GM13976 (cell line): ENCODE measurements at regions not wholly inside any gene's neighbourhood (a gene's known extent, or its start where the extent isn't known, plus 50 kb on each side); places are given as distances from the start of the nearest gene placed in this dataset.

Source experiments
- DNase-seq: peaks from one replicate; pipeline ENCODE4 v3.0.0; 2012; ENCODE audit warnings: low spot score
- CTCF ChIP-seq: IDR thresholded peaks from 2 replicates; pipeline ENCODE4 v1.5.1; 2012; ENCODE audit warnings: borderline replicate concordance, mild to moderate bottlenecking; ENCODE audit not compliant: insufficient read depth; ENCODE audit errors: extremely low read depth, missing control alignments, control extremely low read depth
- in situ Hi-C: fragments of 300-500 bp; cut with MboI; formaldehyde crosslinking; loops from one replicate; pipeline ENCODE4 v1.12.0; 2022; ENCODE audit warnings: low sequenced_read_pairs, mixed read lengths, inconsistent platforms; ENCODE audit not compliant: unreplicated experiment

GRCh38 chr4:67134616-67135015 is 410.7 kb downstream of the CENPC start:
- in situ Hi-C loops: no loop called here
- no peak for TF ChIP-seq CTCF
- DNase-seq: no peak

GRCh38 chr4:67133162-67133561 is 412.1 kb downstream of the CENPC start:
- in situ Hi-C loops: no loop called here
- no peak for DNase-seq
- no peak for TF ChIP-seq CTCF

- in situ Hi-C loops: no loop called here
- no peak for TF ChIP-seq CTCF
- no peak for DNase-seq
These were observed 414.1 kb downstream of the CENPC start for GRCh38 chr4:67131224-67131623.

GRCh38 chr4:67130411-67130810 is 414.9 kb downstream of the CENPC start:
- in situ Hi-C loops: no loop called here
- DNase-seq: no peak
- TF ChIP-seq CTCF: no peak

GRCh38 chr4:67126570-67126969 is 418.7 kb downstream of the CENPC start:
- no peak for DNase-seq
- no peak for TF ChIP-seq CTCF
- in situ Hi-C loops: no loop called here

- DNase-seq: no peak
- no peak for TF ChIP-seq CTCF
- in situ Hi-C loops: no loop called here
These were observed 419.4 kb downstream of the CENPC start for GRCh38 chr4:67125636-67126514.

- no peak for TF ChIP-seq CTCF
- in situ Hi-C loops: no loop called here
- DNase-seq: no peak
These were observed 420.6 kb downstream of the CENPC start for GRCh38 chr4:67124716-67125115.
